ENCODE measurements at regions not wholly inside any gene's neighbourhood (a gene's known extent, or its start where the extent isn't known, plus 50 kb on each side); places are given as distances from the start of the nearest gene placed in this dataset.
A peak's percentile ranks its signal among the peaks of the same experiment; 100 is the strongest.

GRCh38 chr7:117836-118614 is 74.3 kb upstream of the FAM20C start:
- Histone ChIP-seq H3K4me3 (ENCODE audit: low read depth, low read length) (no peak overlapping the region), H3K27me3 (replicated peaks) (no peaks in the 10 kb centered on the region), H3K36me3 (replicated peaks) (no peaks in the 10 kb centered on the region), H3K27ac (no peak overlapping the region)
- no peak for DNase-seq
- in situ Hi-C loops (cut with HindIII; ENCODE audit: low pct_ligation_motif_present, low sequenced_read_pairs): no loop called here
- TF ChIP-seq CTCF (IDR thresholded peaks at IDR 0.05; ENCODE audit: low read depth, low read length, missing control alignments): no peak

- in situ Hi-C loops (cut with HindIII; ENCODE audit: low pct_ligation_motif_present, low sequenced_read_pairs): no loop called here
- DNase-seq: no peak
- no peaks in the 10 kb centered on the region for H3K36me3 ChIP-seq (replicated peaks)
- H3K4me3 ChIP-seq (ENCODE audit: low read depth, low read length): no peak overlapping the region
- H3K27me3 ChIP-seq (replicated peaks): no peaks in the 10 kb centered on the region
- no peak for TF ChIP-seq CTCF (IDR thresholded peaks at IDR 0.05; ENCODE audit: low read depth, low read length, missing control alignments)
- H3K27ac ChIP-seq: no peak overlapping the region
Observed at GRCh38 chr7:118615-119391, 73.6 kb upstream of the FAM20C start.

- peak; percentile 18 for DNase-seq
- TF ChIP-seq CTCF (IDR thresholded peaks at IDR 0.05; ENCODE audit: low read depth, low read length, missing control alignments): no peak
- no peaks in the 10 kb centered on the region for H3K36me3 ChIP-seq (replicated peaks)
Observed at GRCh38 chr7:119392-120163, 72.8 kb upstream of the FAM20C start.

GRCh38 chr7:120164-120991 is 72.0 kb upstream of the FAM20C start:
- Histone ChIP-seq H3K27me3 (replicated peaks) (no peaks in the 10 kb centered on the region), H3K36me3 (replicated peaks) (no peaks in the 10 kb centered on the region), H3K4me3 (ENCODE audit: low read depth, low read length) (no peak overlapping the region), H3K27ac (no peak overlapping the region)
- TF ChIP-seq CTCF (IDR thresholded peaks at IDR 0.05; ENCODE audit: low read depth, low read length, missing control alignments): no peak
- in situ Hi-C loops (cut with HindIII; ENCODE audit: low pct_ligation_motif_present, low sequenced_read_pairs): no loop called here
- DNase-seq: no peak

More at GRCh38 chr7:119392-120163, 72.8 kb upstream of the FAM20C start:
- Histone ChIP-seq H3K4me3 (ENCODE audit: low read depth, low read length) (no peak overlapping the region), H3K27me3 (replicated peaks) (no peaks in the 10 kb centered on the region), H3K27ac (no peak overlapping the region)
- in situ Hi-C loops (cut with HindIII; ENCODE audit: low pct_ligation_motif_present, low sequenced_read_pairs): no loop called here
